Nephron progenitor cell (in vitro differentiated cells): ENCODE measurements at regions not wholly inside any gene's neighbourhood (a gene's known extent, or its start where the extent isn't known, plus 50 kb on each side); places are given as distances from the start of the nearest gene placed in this dataset.

Experiments used
- DNase-seq: peaks from one replicate; pipeline ENCODE4 v3.0.0; 2021
- H3K27ac Mint-ChIP-seq: 2 replicates; pipeline ENCODE4 v1.8.0; 2021; ENCODE audit warnings: mild to moderate bottlenecking, moderate library complexity, mixed read lengths
- H3K27me3 Mint-ChIP-seq: 2 replicates; pipeline ENCODE4 v1.8.0; 2021; ENCODE audit warnings: mild to moderate bottlenecking, low read depth, mixed read lengths; ENCODE audit not compliant: poor library complexity
- H3K36me3 Mint-ChIP-seq: 2 replicates; pipeline ENCODE4 v1.8.0; 2021; ENCODE audit warnings: low read depth, mixed read lengths
- H3K4me1 Mint-ChIP-seq: 2 replicates; pipeline ENCODE4 v1.8.0; 2021; ENCODE audit warnings: mixed read lengths
- H3K4me3 Mint-ChIP-seq: 2 replicates; pipeline ENCODE4 v1.8.0; 2021; ENCODE audit warnings: mild to moderate bottlenecking, moderate library complexity, mixed read lengths
- H3K9me3 Mint-ChIP-seq: 2 replicates; pipeline ENCODE4 v1.8.0; 2021; ENCODE audit warnings: mild to moderate bottlenecking, moderate library complexity, mixed read lengths
- TF ChIP-seq, protein P1 (sequence below): fragments of 200-600 bp; sonication (generic); IDR thresholded peaks from 2 replicates; pipeline ENCODE4 v1.5.0; 2021; ENCODE audit warnings: antibody characterized with exemption

DNA sequence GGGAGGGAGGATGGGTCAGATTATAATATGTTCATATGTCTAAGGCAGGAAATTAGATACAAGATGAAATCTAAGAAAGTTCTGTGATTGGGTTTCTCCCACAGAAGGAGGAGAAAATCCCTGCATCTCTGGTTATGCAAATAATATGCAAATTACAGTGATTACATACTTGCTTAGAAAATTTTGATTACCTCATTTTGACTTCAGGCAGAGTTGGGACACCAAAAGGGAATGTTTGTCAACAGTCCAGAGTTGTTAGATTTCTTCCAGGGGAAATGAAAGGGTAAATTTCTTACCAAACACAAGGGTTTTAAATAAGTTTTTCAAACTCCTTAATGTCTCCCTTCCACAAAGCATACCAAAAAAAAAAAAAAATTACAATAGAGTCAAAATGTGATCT, 101.4 kb upstream of the STEAP1B start:
- peaks cover 23% of the 10 kb centered on the region for H3K4me1 Mint-ChIP-seq
- no peak for DNase-seq
- TF ChIP-seq, protein P1, sequence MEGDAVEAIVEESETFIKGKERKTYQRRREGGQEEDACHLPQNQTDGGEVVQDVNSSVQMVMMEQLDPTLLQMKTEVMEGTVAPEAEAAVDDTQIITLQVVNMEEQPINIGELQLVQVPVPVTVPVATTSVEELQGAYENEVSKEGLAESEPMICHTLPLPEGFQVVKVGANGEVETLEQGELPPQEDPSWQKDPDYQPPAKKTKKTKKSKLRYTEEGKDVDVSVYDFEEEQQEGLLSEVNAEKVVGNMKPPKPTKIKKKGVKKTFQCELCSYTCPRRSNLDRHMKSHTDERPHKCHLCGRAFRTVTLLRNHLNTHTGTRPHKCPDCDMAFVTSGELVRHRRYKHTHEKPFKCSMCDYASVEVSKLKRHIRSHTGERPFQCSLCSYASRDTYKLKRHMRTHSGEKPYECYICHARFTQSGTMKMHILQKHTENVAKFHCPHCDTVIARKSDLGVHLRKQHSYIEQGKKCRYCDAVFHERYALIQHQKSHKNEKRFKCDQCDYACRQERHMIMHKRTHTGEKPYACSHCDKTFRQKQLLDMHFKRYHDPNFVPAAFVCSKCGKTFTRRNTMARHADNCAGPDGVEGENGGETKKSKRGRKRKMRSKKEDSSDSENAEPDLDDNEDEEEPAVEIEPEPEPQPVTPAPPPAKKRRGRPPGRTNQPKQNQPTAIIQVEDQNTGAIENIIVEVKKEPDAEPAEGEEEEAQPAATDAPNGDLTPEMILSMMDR: no peak
- no peaks in the 10 kb centered on the region for H3K36me3 Mint-ChIP-seq
- no peak overlapping the region for H3K27ac Mint-ChIP-seq
- H3K4me3 Mint-ChIP-seq: no peak overlapping the region
- H3K27me3 Mint-ChIP-seq: peaks cover 2% of the 10 kb centered on the region
- H3K9me3 Mint-ChIP-seq: no peaks in the 10 kb centered on the region

- TF ChIP-seq, protein P1: no peak
- H3K9me3 Mint-ChIP-seq: no peaks in the 10 kb centered on the region
- no peak for DNase-seq
- no peak overlapping the region for H3K27ac Mint-ChIP-seq
- peaks cover 2% of the 10 kb centered on the region for H3K27me3 Mint-ChIP-seq
- no peak overlapping the region for H3K4me3 Mint-ChIP-seq
- no peaks in the 10 kb centered on the region for H3K36me3 Mint-ChIP-seq
- peaks cover 23% of the 10 kb centered on the region for H3K4me1 Mint-ChIP-seq
Observed at GRCh38 chr7:22601003-22601402, 101.0 kb upstream of the STEAP1B start.

DNA sequence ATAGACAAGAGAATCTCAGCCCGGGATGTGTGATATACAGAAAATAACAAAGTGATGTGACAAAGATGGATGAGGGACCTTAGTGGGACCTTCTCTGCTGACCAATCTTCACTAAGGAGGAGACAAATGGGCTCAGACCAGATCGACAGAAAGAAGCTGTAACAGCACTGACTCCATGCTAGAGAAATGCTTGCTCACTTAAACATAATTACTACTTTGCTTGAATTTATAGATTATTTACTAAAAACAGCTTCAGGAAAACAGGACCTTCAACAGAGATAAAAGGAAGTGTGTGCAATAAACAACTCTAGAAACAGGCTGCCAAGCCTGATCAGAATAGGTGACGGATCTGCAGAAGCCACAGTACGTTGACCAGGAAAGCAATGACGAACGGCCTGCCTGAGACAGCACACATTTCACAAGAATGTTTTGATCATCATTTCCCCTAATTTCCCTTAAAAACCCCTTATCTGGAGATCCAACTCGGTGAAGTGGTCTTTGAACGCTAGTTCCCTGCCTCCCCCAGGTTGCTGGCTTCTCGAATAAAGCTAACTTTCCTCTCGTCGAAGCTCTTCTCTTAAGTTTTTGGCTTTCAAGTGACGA, 98.4 kb upstream of the STEAP1B start:
- TF ChIP-seq, protein P1: no peak
- no peak for DNase-seq
- no peaks in the 10 kb centered on the region for H3K36me3 Mint-ChIP-seq
- no peak overlapping the region for H3K4me3 Mint-ChIP-seq
- peak overlapping the region; percentile 21 for H3K27ac Mint-ChIP-seq
- peaks cover 6% of the 10 kb centered on the region for H3K27me3 Mint-ChIP-seq
- no peaks in the 10 kb centered on the region for H3K9me3 Mint-ChIP-seq
- H3K4me1 Mint-ChIP-seq: peaks cover 23% of the 10 kb centered on the region

DNA sequence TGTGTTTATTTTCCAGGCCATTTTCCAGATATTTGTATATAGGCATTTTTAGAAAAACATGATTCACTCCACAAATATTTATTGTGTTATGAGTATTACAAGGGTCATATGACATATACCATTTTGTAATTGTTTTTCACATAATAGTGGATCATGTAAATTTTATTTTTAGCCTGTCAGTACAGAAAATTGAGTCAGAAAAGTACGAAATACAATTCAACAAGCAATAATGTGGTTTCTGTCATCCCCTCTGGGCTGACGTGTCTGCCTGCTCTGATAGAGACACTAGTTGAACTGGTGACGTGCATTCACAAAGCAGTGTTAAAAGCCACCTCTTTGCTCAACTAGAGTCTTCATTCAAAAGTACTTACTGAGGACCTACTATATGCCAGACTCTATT, 97.9 kb upstream of the STEAP1B start:
- Mint-ChIP-seq H3K4me1 (peaks cover 23% of the 10 kb centered on the region), H3K27ac (no peak overlapping the region), H3K27me3 (peaks cover 6% of the 10 kb centered on the region), H3K9me3 (no peaks in the 10 kb centered on the region), H3K36me3 (no peaks in the 10 kb centered on the region), H3K4me3 (no peak overlapping the region)
- no peak for DNase-seq
- TF ChIP-seq, protein P1: no peak

- DNase-seq: no peak
- TF ChIP-seq, protein P1: no peak
- H3K27ac Mint-ChIP-seq: no peak overlapping the region
- no peak overlapping the region for H3K4me3 Mint-ChIP-seq
- no peaks in the 10 kb centered on the region for H3K36me3 Mint-ChIP-seq
- no peaks in the 10 kb centered on the region for H3K9me3 Mint-ChIP-seq
- H3K4me1 Mint-ChIP-seq: peaks cover 21% of the 10 kb centered on the region
- H3K27me3 Mint-ChIP-seq: peaks cover 6% of the 10 kb centered on the region
Observed at GRCh38 chr7:22596763-22597400, 96.9 kb upstream of the STEAP1B start.

DNA sequence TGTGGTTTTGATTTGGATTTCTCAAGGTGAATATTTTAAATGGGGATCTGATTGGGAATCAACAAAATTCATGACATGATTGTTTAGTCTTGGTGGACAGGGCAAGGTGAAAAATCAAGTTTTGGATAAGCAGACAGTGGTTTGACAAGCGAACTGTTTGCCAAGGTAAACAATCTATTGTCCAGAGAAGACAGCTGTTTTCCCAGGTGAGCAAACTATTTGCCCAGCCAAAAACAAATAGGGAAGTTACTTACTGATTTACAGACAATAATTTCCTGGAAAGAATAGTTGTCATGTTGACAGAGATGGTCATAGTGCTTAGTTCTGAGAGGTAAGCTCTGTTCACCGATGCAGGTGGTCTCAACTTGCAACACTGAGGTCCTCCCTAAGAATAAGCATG, 94.0 kb upstream of the STEAP1B start:
- H3K27ac Mint-ChIP-seq: no peak overlapping the region
- H3K9me3 Mint-ChIP-seq: no peaks in the 10 kb centered on the region
- peaks cover 17% of the 10 kb centered on the region for H3K27me3 Mint-ChIP-seq
- no peak for DNase-seq
- TF ChIP-seq, protein P1: no peak
- H3K4me3 Mint-ChIP-seq: no peak overlapping the region
- H3K4me1 Mint-ChIP-seq: peaks cover 20% of the 10 kb centered on the region
- no peaks in the 10 kb centered on the region for H3K36me3 Mint-ChIP-seq
